Testis (tissue), 2 donors: ENCODE measurements at regions not wholly inside any gene's neighbourhood (a gene's known extent, or its start where the extent isn't known, plus 50 kb on each side); places are given as distances from the start of the nearest gene placed in this dataset.
A peak's percentile ranks its signal among the peaks of the same experiment; 100 is the strongest.

Experiments used
- DNase-seq: peaks from one replicate; pipeline ENCODE4 v3.0.0-alpha.2; 2019
- H3K27ac ChIP-seq, 2 donors: fragments of 200-600 bp; sonication (generic); one replicate each; pipeline ENCODE4 v1.5.1; 2019
- H3K27me3 ChIP-seq: fragments of 200-600 bp; sonication (generic); one replicate; pipeline ENCODE4 v1.5.1; 2019
- H3K36me3 ChIP-seq: fragments of 200-600 bp; sonication (generic); one replicate; pipeline ENCODE4 v1.5.1; 2017; ENCODE audit warnings: low read depth; ENCODE audit errors: missing control alignments
- H3K4me1 ChIP-seq: fragments of 200-600 bp; sonication (generic); one replicate; pipeline ENCODE4 v1.5.1; 2019
- H3K4me3 ChIP-seq, 2 donors: fragments of 200-600 bp; sonication (generic); one replicate each; pipeline ENCODE4 v1.5.1; 2017 to 2019
- H3K9me3 ChIP-seq: fragments of 200-600 bp; sonication (generic); one replicate; pipeline ENCODE4 v1.5.1; 2017
- CTCF ChIP-seq, 3 experiments: fragments of 450-650 bp in 2 of 3; fragments of 200-600 bp in 1 of 3; sonication (generic) in 1 of 3; IDR thresholded peaks; one replicate each; pipeline ENCODE4 v1.5.1; 2016 to 2019; ENCODE audit warnings: antibody characterized with exemption in 3 of 3, mild to moderate bottlenecking in 2 of 3, moderate library complexity in 1 of 3
- POLR2A ChIP-seq: fragments of 450-650 bp; IDR thresholded peaks from one replicate; pipeline ENCODE4 v1.6.1; 2017; ENCODE audit warnings: antibody characterized with exemption, mild to moderate bottlenecking, moderate library complexity
- WGBS, 2 donors: methylation state at CpG; one replicate each; pipeline ENCODE4 v1.1.5; 2018; 5-methylcytosine and 5-hydroxymethylcytosine counted together
- intact Hi-C: fragments of 100-400 bp; cut with DNase I; formaldehyde crosslinking; loops from one replicate; pipeline ENCODE4 v1.15.1; 2023; ENCODE audit warnings: low total_unique reads

- WGBS, 2 donors: 12 to 27% methylated on average over 1 of the region's 1 CpG
- no peaks in the 10 kb centered on the region for H3K9me3 ChIP-seq
- TF ChIP-seq POLR2A (no peak), CTCF (IDR thresholded peaks at IDR 0.05) (no peak)
- H3K4me1 ChIP-seq: no peaks in the 10 kb centered on the region
- no peaks in the 10 kb centered on the region for H3K36me3 ChIP-seq
- H3K27me3 ChIP-seq: no peaks in the 10 kb centered on the region
- no peak overlapping the region for H3K4me3 ChIP-seq
- intact Hi-C loops: no loop called here
- H3K27ac ChIP-seq: no peak overlapping the region
- no peak for DNase-seq
Measured at GRCh38 chr7:96416599-96416998, 94.7 kb upstream of the SLC25A13 start.

- no peak for TF ChIP-seq CTCF (IDR thresholded peaks at IDR 0.05)
- 45% methylated on average over 3 of the region's 3 CpGs for WGBS, 2 donors
- H3K36me3 ChIP-seq: no peaks in the 10 kb centered on the region
- no peak overlapping the region for H3K4me3 ChIP-seq
- H3K4me1 ChIP-seq: no peaks in the 10 kb centered on the region
- no peaks in the 10 kb centered on the region for H3K27me3 ChIP-seq
- no peak for DNase-seq
- intact Hi-C loops: no loop called here
- no peak overlapping the region for H3K27ac ChIP-seq
- H3K9me3 ChIP-seq: no peaks in the 10 kb centered on the region
Measured at GRCh38 chr7:96416116-96416515, 94.2 kb upstream of the SLC25A13 start.

DNA sequence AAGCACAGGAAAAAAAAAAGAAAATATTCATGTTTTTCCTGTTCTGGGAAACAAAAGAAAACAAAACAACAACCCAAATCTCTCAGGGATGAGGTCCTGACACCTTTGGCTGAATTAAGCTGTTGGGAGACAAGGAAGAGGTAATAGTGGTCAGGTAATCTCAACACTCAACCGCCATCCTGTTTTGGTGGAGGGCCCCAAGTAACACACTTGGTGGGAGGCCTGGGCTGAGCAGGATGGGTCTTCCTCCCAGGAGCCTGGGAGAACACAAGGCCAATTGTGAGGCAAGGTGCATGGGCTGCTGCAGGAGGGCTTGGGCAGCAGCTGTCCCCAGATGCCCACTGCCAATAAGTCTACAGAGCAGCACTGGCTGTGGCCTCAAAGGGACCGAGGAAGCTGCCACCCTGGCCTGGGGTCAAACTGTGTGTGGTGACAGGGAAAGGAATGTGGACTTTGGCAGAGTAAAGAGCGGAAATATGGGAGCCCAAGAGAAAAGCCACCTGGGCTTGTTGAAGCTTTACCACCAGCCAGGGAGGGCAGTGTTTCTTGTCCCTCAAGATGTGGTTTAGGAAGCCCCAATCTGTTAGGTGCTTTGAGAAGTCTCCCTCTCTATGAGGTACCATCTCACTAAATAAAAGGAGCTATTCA lies 93.5 kb upstream of the SLC25A13 start:
- no peak for DNase-seq
- Histone ChIP-seq H3K36me3 (no peaks in the 10 kb centered on the region), H3K27ac (no peak overlapping the region), H3K4me1 (no peaks in the 10 kb centered on the region), H3K4me3 (no peak overlapping the region), H3K27me3 (no peaks in the 10 kb centered on the region), H3K9me3 (no peaks in the 10 kb centered on the region)
- intact Hi-C loops: no loop called here
- 96 to 100% methylated on average over 2 to 3 of the region's 3 CpGs for WGBS, 2 donors
- TF ChIP-seq CTCF (IDR thresholded peaks at IDR 0.05): no peak
- TF ChIP-seq POLR2A: no peak

GRCh38 chr7:96414931-96415292 lies 93.0 kb upstream of the SLC25A13 start:
- intact Hi-C loops: no loop called here
- no peaks in the 10 kb centered on the region for H3K4me1 ChIP-seq
- H3K4me3 ChIP-seq: no peak overlapping the region
- H3K27me3 ChIP-seq: no peaks in the 10 kb centered on the region
- WGBS, 2 donors: 47 to 56% methylated on average over 3 of the region's 3 CpGs
- TF ChIP-seq CTCF (IDR thresholded peaks at IDR 0.05) (peak in 2 of 3 experiments; percentile 60 to 72), POLR2A (no peak)
- DNase-seq: peak; percentile 68
- no peak overlapping the region for H3K27ac ChIP-seq
- H3K9me3 ChIP-seq: no peaks in the 10 kb centered on the region
- H3K36me3 ChIP-seq: no peaks in the 10 kb centered on the region

GRCh38 chr7:96410126-96410839 lies 88.4 kb upstream of the SLC25A13 start:
- Histone ChIP-seq H3K4me3 (no peak overlapping the region), H3K36me3 (no peaks in the 10 kb centered on the region), H3K4me1 (no peaks in the 10 kb centered on the region), H3K9me3 (no peaks in the 10 kb centered on the region), H3K27ac (no peak overlapping the region), H3K27me3 (no peaks in the 10 kb centered on the region)
- no peak for DNase-seq
- intact Hi-C loops: no loop called here
- 63 to 68% methylated on average over 6 of the region's 6 CpGs for WGBS, 2 donors
- no peak for TF ChIP-seq POLR2A
- no peak for TF ChIP-seq CTCF (IDR thresholded peaks at IDR 0.05)
